Subcutaneous abdominal adipose tissue (tissue), 5 donors: ENCODE measurements at regions not wholly inside any gene's neighbourhood (a gene's known extent, or its start where the extent isn't known, plus 50 kb on each side); places are given as distances from the start of the nearest gene placed in this dataset.
"Not testable (repeated sequence)": the region's sequence is repeated elsewhere in the genome, so short reads cannot be mapped to it uniquely, and the experiment has no call there.

Source experiments
- H3K27ac ChIP-seq: one replicate; pipeline ENCODE4 v1.7.0; 2013; ENCODE audit warnings: low read depth, mild to moderate bottlenecking, inconsistent platforms, low read length, moderate library complexity
- H3K27me3 ChIP-seq, 5 donors: one replicate each; pipeline ENCODE4 v1.7.0; 2013; ENCODE audit warnings: low read length in 5 of 5, inconsistent platforms in 1 of 5; ENCODE audit not compliant: control insufficient read depth in 5 of 5, insufficient read depth in 4 of 5
- H3K36me3 ChIP-seq, 5 donors: one replicate each; pipeline ENCODE4 v1.7.0; 2013; ENCODE audit warnings: low read length in 5 of 5; ENCODE audit not compliant: control insufficient read depth in 5 of 5, insufficient read depth in 5 of 5
- H3K4me1 ChIP-seq, 5 donors: one replicate each; pipeline ENCODE4 v1.7.0; 2013; ENCODE audit warnings: low read length in 5 of 5, mild to moderate bottlenecking in 3 of 5, moderate library complexity in 1 of 5; ENCODE audit not compliant: control insufficient read depth in 5 of 5, insufficient read depth in 5 of 5
- H3K4me3 ChIP-seq, 5 donors: one replicate each; pipeline ENCODE4 v1.7.0; 2013; ENCODE audit warnings: low read length in 5 of 5, low read depth in 1 of 5
- H3K9ac ChIP-seq, 5 donors: one replicate each; pipeline ENCODE4 v1.7.0; 2013; ENCODE audit warnings: low read length in 5 of 5, mild to moderate bottlenecking in 4 of 5, moderate library complexity in 3 of 5
- H3K9me3 ChIP-seq, 5 donors: one replicate each; pipeline ENCODE4 v1.7.0; 2013; ENCODE audit warnings: low read length in 5 of 5; ENCODE audit not compliant: control insufficient read depth in 5 of 5
- donor health status: healthy.
- donor health status: healthy.
- donor health status: healthy.
- donor health status: healthy.
- donor health status: healthy.

- no peaks in the 10 kb centered on the region for H3K36me3 ChIP-seq
- no peaks in the 10 kb centered on the region for H3K27me3 ChIP-seq
- no peaks in the 10 kb centered on the region for H3K9me3 ChIP-seq
- no peaks in the 10 kb centered on the region for H3K4me1 ChIP-seq
- no peak overlapping the region for H3K4me3 ChIP-seq
- H3K9ac ChIP-seq = no peak overlapping the region
- H3K27ac ChIP-seq = no peak overlapping the region
Observed at GRCh38 chr6:120303527-120303926, 954.0 kb upstream of the MAN1A1 start.

DNA sequence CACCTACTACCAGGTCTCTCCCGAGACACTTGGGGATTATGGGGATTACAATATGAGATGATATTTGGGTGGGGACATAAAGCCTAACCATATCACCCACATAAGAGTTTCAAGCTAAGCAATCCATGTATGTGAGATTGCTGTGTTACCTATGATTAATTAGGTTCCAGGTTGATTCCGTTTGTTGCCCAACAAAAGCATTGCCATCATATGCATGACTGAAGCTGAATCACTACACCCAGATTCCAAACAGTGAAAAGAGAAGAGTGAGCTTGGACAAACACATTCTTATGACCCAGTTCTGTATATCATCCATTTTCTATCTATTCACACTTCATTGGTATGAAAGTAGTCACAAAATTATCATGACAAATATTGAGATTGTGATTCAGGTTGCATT, 952.5 kb upstream of the MAN1A1 start:
- Histone ChIP-seq H3K4me1 (no peaks in the 10 kb centered on the region), H3K4me3 (no peak overlapping the region), H3K36me3 (no peaks in the 10 kb centered on the region), H3K27me3 (no peaks in the 10 kb centered on the region), H3K9ac (no peak overlapping the region), H3K27ac (no peak overlapping the region), H3K9me3 (no peaks in the 10 kb centered on the region)

DNA sequence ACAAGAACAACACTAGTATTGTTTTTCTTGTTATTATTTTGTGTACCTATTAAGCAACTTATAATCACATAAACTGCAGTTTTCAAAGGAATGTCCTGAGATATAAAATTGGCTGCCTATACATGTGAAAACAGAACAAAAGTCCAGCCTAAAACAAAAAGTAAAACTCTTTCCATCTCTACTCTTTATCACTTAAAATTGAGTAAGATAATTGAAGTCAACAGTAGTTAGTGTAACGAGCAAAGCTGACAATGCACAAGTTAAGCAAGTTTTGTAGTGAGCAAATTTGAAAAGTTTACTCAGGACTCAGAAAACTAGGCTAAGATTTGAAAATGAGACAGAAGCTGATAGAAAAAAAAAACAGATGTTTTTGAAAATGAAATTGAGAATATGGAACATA, 941.4 kb upstream of the MAN1A1 start:
- H3K27me3 ChIP-seq = no peaks in the 10 kb centered on the region
- H3K9me3 ChIP-seq = peaks cover 0 to 3% (median 0%) of the 10 kb centered on the region in 5 donors
- H3K9ac ChIP-seq = no peak overlapping the region
- H3K4me3 ChIP-seq = no peak overlapping the region
- H3K27ac ChIP-seq = no peak overlapping the region
- H3K36me3 ChIP-seq = no peaks in the 10 kb centered on the region
- no peaks in the 10 kb centered on the region for H3K4me1 ChIP-seq

GRCh38 chr6:120282005-120282404, 932.4 kb upstream of the MAN1A1 start:
- Histone ChIP-seq H3K36me3 (no peaks in the 10 kb centered on the region), H3K27me3 (no peaks in the 10 kb centered on the region), H3K4me3 (no peak overlapping the region), H3K27ac (no peak overlapping the region), H3K4me1 (no peaks in the 10 kb centered on the region), H3K9me3 (no peaks in the 10 kb centered on the region), H3K9ac (no peak overlapping the region)

GRCh38 chr6:120279466-120280167, 930.1 kb upstream of the MAN1A1 start:
- H3K36me3 ChIP-seq = no peaks in the 10 kb centered on the region
- no peak overlapping the region for H3K9ac ChIP-seq
- H3K4me1 ChIP-seq = no peaks in the 10 kb centered on the region
- no peak overlapping the region for H3K27ac ChIP-seq
- H3K9me3 ChIP-seq = no peaks in the 10 kb centered on the region
- no peak overlapping the region for H3K4me3 ChIP-seq
- no peaks in the 10 kb centered on the region for H3K27me3 ChIP-seq

DNA sequence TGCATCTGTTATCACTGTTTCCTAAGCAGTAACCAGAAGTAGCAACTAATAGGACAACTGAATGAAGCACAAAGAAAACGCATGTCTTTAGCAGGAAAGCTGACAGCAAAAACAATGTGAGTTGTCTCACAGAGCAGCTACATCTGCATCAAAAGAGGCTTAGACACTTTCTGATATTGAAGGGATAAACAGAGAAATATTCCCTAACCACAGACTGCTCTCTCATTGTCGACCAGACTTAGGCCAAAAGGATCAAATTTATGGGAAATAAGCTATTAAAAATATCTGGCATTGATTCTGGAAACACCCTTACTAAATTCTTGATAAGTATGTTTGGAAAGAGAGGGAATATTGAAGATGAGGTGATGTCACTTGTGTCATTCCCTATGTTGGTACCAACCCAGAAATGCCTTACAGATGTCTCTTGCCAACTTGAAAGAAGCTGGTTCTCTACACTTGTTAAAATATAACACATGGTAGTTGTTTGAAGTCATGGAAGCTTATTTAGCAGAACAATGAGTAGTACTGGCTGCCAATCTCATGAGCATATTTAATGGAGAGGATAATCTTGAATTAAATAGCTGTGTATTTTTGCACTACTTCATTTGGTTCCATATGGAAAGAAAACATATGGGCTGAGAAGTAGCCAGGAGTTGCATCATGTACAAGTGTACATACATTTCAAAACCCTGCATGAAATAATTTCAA, 929.3 kb upstream of the MAN1A1 start:
- Histone ChIP-seq H3K9me3 (no peaks in the 10 kb centered on the region), H3K27ac (no peak overlapping the region), H3K4me3 (no peak overlapping the region), H3K4me1 (no peaks in the 10 kb centered on the region), H3K27me3 (no peaks in the 10 kb centered on the region), H3K36me3 (no peaks in the 10 kb centered on the region), H3K9ac (no peak overlapping the region)

- Histone ChIP-seq H3K36me3 (no peaks in the 10 kb centered on the region), H3K27ac (no peak overlapping the region)
Observed at GRCh38 chr6:120274547-120274946, 925.0 kb upstream of the MAN1A1 start.

DNA sequence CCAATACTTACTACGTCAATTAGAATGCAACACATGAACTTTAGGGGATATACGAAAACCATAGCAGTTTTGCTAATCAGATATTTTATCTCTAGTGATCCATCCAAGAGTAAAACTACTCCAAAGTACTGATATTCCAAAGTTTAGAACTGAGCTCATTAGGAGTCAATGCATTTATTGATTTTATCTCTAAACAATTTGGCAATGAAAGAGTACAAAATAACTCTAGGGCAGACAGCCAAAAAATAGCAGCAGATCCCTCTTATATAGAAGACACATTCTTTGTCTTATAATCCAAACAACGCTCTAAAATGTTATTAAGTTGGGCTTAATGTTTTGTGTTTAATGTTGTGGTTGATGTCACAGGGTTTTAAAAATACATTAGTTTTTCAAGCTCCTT, 923.9 kb upstream of the MAN1A1 start:
- Histone ChIP-seq H3K4me3 (no peak overlapping the region), H3K27me3 (no peaks in the 10 kb centered on the region), H3K9ac (no peak overlapping the region), H3K9me3 (peaks cover 0 to 9% (median 0%) of the 10 kb centered on the region in 5 donors), H3K4me1 (no peaks in the 10 kb centered on the region), H3K36me3 (no peaks in the 10 kb centered on the region), H3K27ac (no peak overlapping the region)

More at GRCh38 chr6:120274547-120274946, 925.0 kb upstream of the MAN1A1 start:
- H3K27me3 ChIP-seq = no peaks in the 10 kb centered on the region
- H3K4me3 ChIP-seq = no peak overlapping the region
- H3K4me1 ChIP-seq = no peaks in the 10 kb centered on the region
- no peak overlapping the region for H3K9ac ChIP-seq
- peaks cover 0 to 9% (median 0%) of the 10 kb centered on the region in 5 donors for H3K9me3 ChIP-seq

- H3K4me1 ChIP-seq = no peaks in the 10 kb centered on the region
- H3K9ac ChIP-seq = no peak overlapping the region
- H3K27me3 ChIP-seq = no peaks in the 10 kb centered on the region
- H3K9me3 ChIP-seq = peaks cover 0 to 9% (median 0%) of the 10 kb centered on the region in 5 donors
- no peak overlapping the region for H3K4me3 ChIP-seq
- H3K36me3 ChIP-seq = no peaks in the 10 kb centered on the region
- H3K27ac ChIP-seq = no peak overlapping the region
Observed at GRCh38 chr6:120272038-120272437, 922.5 kb upstream of the MAN1A1 start.

DNA sequence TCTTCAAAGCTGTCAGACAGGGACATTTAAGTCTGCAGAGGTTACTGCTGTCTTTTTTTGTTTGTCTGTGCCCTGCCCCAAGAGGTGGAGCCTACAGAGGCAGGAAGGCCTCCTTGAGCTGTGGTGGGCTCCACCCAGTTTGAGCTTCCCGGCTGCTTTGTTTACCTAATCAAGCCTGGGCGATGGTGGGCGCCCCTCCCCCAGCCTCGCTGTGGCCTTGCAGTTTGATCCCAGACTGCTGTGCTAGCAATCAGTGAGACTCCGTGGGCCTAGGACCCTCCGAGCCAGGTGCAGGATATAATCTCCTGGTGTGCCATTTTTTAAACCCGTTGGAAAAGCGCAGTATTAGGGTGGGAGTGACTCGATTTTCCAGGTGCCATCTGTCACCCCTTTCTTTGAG, 918.7 kb upstream of the MAN1A1 start:
- not testable (repeated sequence) for H3K4me3 ChIP-seq, H3K4me1 ChIP-seq, H3K27me3 ChIP-seq, H3K9me3 ChIP-seq, H3K9ac ChIP-seq, H3K27ac ChIP-seq, H3K36me3 ChIP-seq
